HepG2 (cell line): ENCODE measurements at regions not wholly inside any gene's neighbourhood (a gene's known extent, or its start where the extent isn't known, plus 50 kb on each side); places are given as distances from the start of the nearest gene placed in this dataset.
A peak's percentile ranks its signal among the peaks of the same experiment; 100 is the strongest.

Source experiments
- AHDC1 ChIP-seq: sonication (generic); formaldehyde crosslinking; IDR thresholded peaks from 2 replicates; pipeline ENCODE4 v1.5.1; 2020; ENCODE audit warnings: mild to moderate bottlenecking, missing genetic modification reagents, borderline replicate concordance
- ATF2 ChIP-seq: sonication (generic); formaldehyde crosslinking; IDR thresholded peaks from 2 replicates; pipeline ENCODE4 v1.4.0; 2020; ENCODE audit warnings: missing genetic modification reagents
- CAMTA2 ChIP-seq: sonication (generic); formaldehyde crosslinking; IDR thresholded peaks from 2 replicates; pipeline ENCODE4 v1.4.0; 2020; ENCODE audit warnings: mild to moderate bottlenecking, missing genetic modification reagents, borderline replicate concordance
- ETV6 ChIP-seq: sonication (generic); formaldehyde crosslinking; conservative IDR thresholded peaks from 2 replicates; pipeline ENCODE4 v1.4.0; 2020; ENCODE audit warnings: missing genetic modification reagents
- HNRNPH1 ChIP-seq: fragments of 200-400 bp; formaldehyde crosslinking; optimal IDR thresholded peaks from 2 replicates; pipeline ENCODE3; 2017; ENCODE audit warnings: mild to moderate bottlenecking, low read depth, low read length
- KLF15 ChIP-seq: sonication (generic); formaldehyde crosslinking; IDR thresholded peaks from 2 replicates; pipeline ENCODE4 v1.8.1; 2023; ENCODE audit warnings: borderline replicate concordance, mild to moderate bottlenecking, inconsistent platforms, missing genetic modification reagents, mixed read lengths
- MATR3 ChIP-seq: sonication (generic); formaldehyde crosslinking; IDR thresholded peaks from 2 replicates; pipeline ENCODE4 v1.4.0; 2020; ENCODE audit warnings: missing genetic modification reagents
- MAZ ChIP-seq, 2 experiments: sonication (generic) in 1 of 2; formaldehyde crosslinking in 1 of 2; IDR thresholded peaks; 2 replicates each; pipeline versions ENCODE4 v1.5.0 to v1.6.1; 2012 to 2020; ENCODE audit warnings: low read depth in 2 of 2, mild to moderate bottlenecking in 2 of 2, borderline replicate concordance in 1 of 2, improper control_type of control experiment in 1 of 2, low read length in 1 of 2, missing genetic modification reagents in 1 of 2, moderate library complexity in 1 of 2
- NR1H2 ChIP-seq: sonication (generic); formaldehyde crosslinking; IDR thresholded peaks from 2 replicates; pipeline ENCODE4 v1.8.1; 2022; ENCODE audit warnings: low read depth, missing genetic modification reagents, borderline replicate concordance
- PHF21A ChIP-seq: sonication (generic); formaldehyde crosslinking; IDR thresholded peaks from 2 replicates; pipeline ENCODE4 v1.5.0; 2020; ENCODE audit warnings: mild to moderate bottlenecking, missing genetic modification reagents
- POLR2G ChIP-seq: fragments of 200-400 bp; formaldehyde crosslinking; IDR thresholded peaks from 2 replicates; pipeline ENCODE4 v1.6.1; 2018; ENCODE audit warnings: mild to moderate bottlenecking, low read depth, low read length, moderate library complexity
- PRDM10 ChIP-seq: sonication (generic); formaldehyde crosslinking; IDR thresholded peaks from 2 replicates; pipeline ENCODE4 v1.4.0; 2020; ENCODE audit warnings: low read depth, missing genetic modification reagents
- RARA ChIP-seq: IDR thresholded peaks from 2 replicates; pipeline ENCODE4 v1.6.1; 2016; ENCODE audit warnings: missing genetic modification reagents, missing compliant biosample characterization
- ZFP82 ChIP-seq: sonication (generic); formaldehyde crosslinking; IDR thresholded peaks from 2 replicates; pipeline ENCODE4 v1.5.1; 2020; ENCODE audit warnings: mild to moderate bottlenecking, missing genetic modification reagents, borderline replicate concordance
- ZMAT3 ChIP-seq: sonication (generic); formaldehyde crosslinking; conservative IDR thresholded peaks from 2 replicates; pipeline ENCODE4 v1.7.0; 2021; ENCODE audit warnings: missing genetic modification reagents
- ZNF235 ChIP-seq: sonication (generic); formaldehyde crosslinking; IDR thresholded peaks from 2 replicates; pipeline ENCODE4 v1.8.1; 2023; ENCODE audit warnings: mild to moderate bottlenecking, missing genetic modification reagents, borderline replicate concordance
- ZNF431 ChIP-seq: sonication (generic); formaldehyde crosslinking; IDR thresholded peaks from 2 replicates; pipeline ENCODE4 v1.9.0; 2022; ENCODE audit warnings: missing genetic modification reagents, low read depth, mild to moderate bottlenecking, borderline replicate concordance
- ZNF563 ChIP-seq: sonication (generic); formaldehyde crosslinking; IDR thresholded peaks from 2 replicates; pipeline ENCODE4 v1.8.0; 2022; ENCODE audit warnings: mild to moderate bottlenecking, moderate library complexity, missing genetic modification reagents
- ZNF629 ChIP-seq: sonication (generic); formaldehyde crosslinking; conservative IDR thresholded peaks from 2 replicates; pipeline ENCODE4 v1.5.0; 2020; ENCODE audit warnings: missing genetic modification reagents

GRCh38 chr20:23232679-23233308 lies 117.8 kb upstream of the NXT1 start (continued):
- TF ChIP-seq AHDC1 (CRISPR knock-in tag) (no peak), POLR2G (no peak), MAZ (IDR thresholded peaks at IDR 0.05; ENCODE audit: borderline replicate concordance, low read depth, low read length) (no peak), MAZ (CRISPR knock-in tag; IDR thresholded peaks at IDR 0.05; ENCODE audit: low read depth) (no peak), MATR3 (CRISPR knock-in tag) (no peak), KLF15 (no peak), ZMAT3 (no peak), ZFP82 (CRISPR knock-in tag) (no peak), CAMTA2 (no peak; the same call in 1 of the 2 replicates), ETV6 (CRISPR knock-in tag) (no peak), NR1H2 (CRISPR knock-in tag) (no peak), PRDM10 (CRISPR knock-in tag) (no peak), ZNF431 (CRISPR knock-in tag) (no peak), ZNF235 (CRISPR knock-in tag) (no peak), ZNF563 (CRISPR knock-in tag) (no peak), RARA (CRISPR knock-in tag) (no peak), PHF21A (no peak; the same call in 1 of the 2 replicates), ZNF629 (CRISPR knock-in tag) (0 out of 2 replicates have a peak, but pooled peaks have one; percentile 4), HNRNPH1 (no peak), ATF2 (peak; percentile 22; the same call in 1 of the 2 replicates)
